Activated CD8-positive, alpha-beta T cell treated with anti-CD3 and anti-CD28 coated beads for 36 hours (primary cell): ENCODE measurements at regions not wholly inside any gene's neighbourhood (a gene's known extent, or its start where the extent isn't known, plus 50 kb on each side); places are given as distances from the start of the nearest gene placed in this dataset.
"Not testable (repeated sequence)": the region's sequence is repeated elsewhere in the genome, so short reads cannot be mapped to it uniquely, and the experiment has no call there.

ENCODE experiments used
- ATAC-seq: fragments of 200-7000 bp; cut with Tn5 transposase; one replicate; pipeline ENCODE4 v1.10.0; 2021; ENCODE audit warnings: mild to moderate bottlenecking, moderate library complexity
- CTCF ChIA-PET: fragments of 350-600 bp; sonication (Branson Sonifier 250); formaldehyde crosslinking; loops from one replicate; lab custom pipeline; 2021; ENCODE audit warnings: antibody characterized with exemption; lab: Charles Lee
- POLR2A ChIA-PET: fragments of 350-600 bp; sonication (Branson Sonifier 250); formaldehyde crosslinking; loops from one replicate; lab custom pipeline; 2021; ENCODE audit warnings: antibody characterized with exemption; lab: Charles Lee
- DNase-seq: peaks from one replicate; pipeline ENCODE4 v3.0.0-alpha.2; 2020
- H3K27ac Mint-ChIP-seq: one replicate; pipeline ENCODE4 v1.8.0; 2021; ENCODE audit warnings: mild to moderate bottlenecking, mixed read lengths
- H3K27me3 Mint-ChIP-seq: one replicate; pipeline ENCODE4 v1.8.0; 2021; ENCODE audit warnings: mixed read lengths
- H3K36me3 Mint-ChIP-seq: one replicate; pipeline ENCODE4 v1.8.0; 2021; ENCODE audit warnings: low read depth, mixed read lengths
- H3K4me1 Mint-ChIP-seq: one replicate; pipeline ENCODE4 v1.8.0; 2021; ENCODE audit warnings: low read depth, mixed read lengths
- H3K4me3 Mint-ChIP-seq: one replicate; pipeline ENCODE4 v1.8.0; 2021; ENCODE audit warnings: mild to moderate bottlenecking, moderate library complexity, mixed read lengths
- H3K9me3 Mint-ChIP-seq: one replicate; pipeline ENCODE4 v1.8.0; 2021; ENCODE audit warnings: mixed read lengths
- intact Hi-C: fragments of 100-400 bp; cut with micrococcal nuclease; formaldehyde crosslinking; loops from one replicate; pipeline ENCODE4 v1.10.0; 2022
- TF ChIP-seq, protein P1 (sequence below): fragments of 200-600 bp; IDR thresholded peaks from one replicate; pipeline ENCODE4 v1.8.0; 2022; ENCODE audit warnings: antibody characterized with exemption, mild to moderate bottlenecking

DNA sequence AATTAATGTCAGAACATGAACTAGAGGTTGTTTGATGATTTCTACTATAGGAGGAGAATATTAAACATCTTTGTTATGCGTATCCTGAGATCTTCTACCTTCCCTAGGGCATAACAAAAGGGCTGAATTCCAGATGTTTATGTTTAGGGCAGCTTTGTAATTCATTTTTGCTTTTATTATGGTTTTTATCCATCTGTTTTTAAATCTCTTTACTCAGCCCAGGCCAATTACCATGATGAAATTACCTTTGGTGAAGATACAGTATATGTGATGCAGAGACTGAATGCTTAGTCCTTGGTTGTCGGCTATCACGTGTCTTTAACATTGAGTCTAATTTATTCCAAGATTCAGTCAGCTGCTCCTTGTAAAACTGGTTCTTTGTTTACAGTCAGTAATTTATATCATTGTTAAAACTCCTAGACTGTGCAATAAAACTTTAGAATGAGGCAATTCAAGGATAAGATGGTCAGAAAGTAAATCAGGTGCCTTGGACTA is 176.9 kb downstream of the CTH start:
- Mint-ChIP-seq H3K9me3 (no peaks in the 10 kb centered on the region), H3K27me3 (peaks cover 2% of the 10 kb centered on the region), H3K4me3 (no peak overlapping the region), H3K27ac (no peak overlapping the region), H3K4me1 (no peaks in the 10 kb centered on the region), H3K36me3 (no peaks in the 10 kb centered on the region)
- CTCF ChIA-PET = interaction anchor here (1.4 kb wide), 1 partner anchor 86 kb away, joined by 3 read pairs; no protein-coding TSS in a partner anchor
- intact Hi-C loops = no loop called here
- DNase-seq = no peak
- no peak for ATAC-seq
- TF ChIP-seq, protein P1, sequence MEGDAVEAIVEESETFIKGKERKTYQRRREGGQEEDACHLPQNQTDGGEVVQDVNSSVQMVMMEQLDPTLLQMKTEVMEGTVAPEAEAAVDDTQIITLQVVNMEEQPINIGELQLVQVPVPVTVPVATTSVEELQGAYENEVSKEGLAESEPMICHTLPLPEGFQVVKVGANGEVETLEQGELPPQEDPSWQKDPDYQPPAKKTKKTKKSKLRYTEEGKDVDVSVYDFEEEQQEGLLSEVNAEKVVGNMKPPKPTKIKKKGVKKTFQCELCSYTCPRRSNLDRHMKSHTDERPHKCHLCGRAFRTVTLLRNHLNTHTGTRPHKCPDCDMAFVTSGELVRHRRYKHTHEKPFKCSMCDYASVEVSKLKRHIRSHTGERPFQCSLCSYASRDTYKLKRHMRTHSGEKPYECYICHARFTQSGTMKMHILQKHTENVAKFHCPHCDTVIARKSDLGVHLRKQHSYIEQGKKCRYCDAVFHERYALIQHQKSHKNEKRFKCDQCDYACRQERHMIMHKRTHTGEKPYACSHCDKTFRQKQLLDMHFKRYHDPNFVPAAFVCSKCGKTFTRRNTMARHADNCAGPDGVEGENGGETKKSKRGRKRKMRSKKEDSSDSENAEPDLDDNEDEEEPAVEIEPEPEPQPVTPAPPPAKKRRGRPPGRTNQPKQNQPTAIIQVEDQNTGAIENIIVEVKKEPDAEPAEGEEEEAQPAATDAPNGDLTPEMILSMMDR = no peak
- POLR2A ChIA-PET = no interaction called here

DNA sequence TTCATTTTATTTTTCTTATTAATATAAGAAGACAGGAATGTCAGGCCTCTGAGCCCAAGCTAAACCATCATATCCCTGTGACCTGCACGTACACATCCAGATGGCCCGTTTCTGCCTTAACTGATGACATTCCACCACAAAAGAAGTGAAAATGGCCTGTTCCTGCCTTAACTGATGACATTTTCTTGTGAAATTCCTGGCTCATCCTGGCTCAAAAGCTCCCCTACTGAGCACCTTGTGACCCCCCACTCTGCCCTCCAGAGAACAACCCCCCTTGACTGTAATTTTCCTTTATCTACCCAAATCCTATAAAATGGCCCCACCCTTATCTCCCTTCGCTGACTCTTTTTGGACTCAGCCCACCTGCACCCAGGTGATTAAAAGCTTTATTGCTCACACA is 182.5 kb downstream of the CTH start:
- H3K27me3 Mint-ChIP-seq, H3K4me3 Mint-ChIP-seq, intact Hi-C loops, H3K4me1 Mint-ChIP-seq, H3K9me3 Mint-ChIP-seq, ATAC-seq, DNase-seq, POLR2A ChIA-PET, CTCF ChIA-PET, H3K36me3 Mint-ChIP-seq, H3K27ac Mint-ChIP-seq: not testable (repeated sequence)

DNA sequence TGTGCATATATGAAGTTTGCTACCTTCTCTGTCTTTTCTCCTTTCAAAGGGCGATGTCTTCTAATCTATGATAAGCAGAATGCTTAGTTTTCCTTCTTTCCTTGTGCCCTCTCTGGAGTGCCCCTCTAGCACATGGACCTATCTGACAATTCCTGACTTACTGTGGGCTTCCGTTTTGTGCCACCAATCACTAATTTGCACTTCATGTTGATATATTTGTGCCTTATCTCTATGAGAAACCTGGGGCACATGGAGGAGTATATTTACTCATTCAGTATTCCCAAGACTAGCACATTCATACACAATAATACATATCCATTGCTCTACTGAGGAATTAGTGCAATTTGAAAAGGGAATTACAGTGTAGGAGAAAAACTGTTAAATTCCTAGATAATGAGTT is 197.7 kb downstream of the CTH start:
- intact Hi-C loops = no loop called here
- Mint-ChIP-seq H3K27ac (no peak overlapping the region), H3K36me3 (no peaks in the 10 kb centered on the region), H3K9me3 (no peaks in the 10 kb centered on the region), H3K4me1 (no peaks in the 10 kb centered on the region), H3K4me3 (no peak overlapping the region), H3K27me3 (peaks cover 6% of the 10 kb centered on the region)
- no peak for ATAC-seq
- TF ChIP-seq, protein P1 = no peak
- CTCF ChIA-PET = no interaction called here
- no peak for DNase-seq
- POLR2A ChIA-PET = no interaction called here

DNA sequence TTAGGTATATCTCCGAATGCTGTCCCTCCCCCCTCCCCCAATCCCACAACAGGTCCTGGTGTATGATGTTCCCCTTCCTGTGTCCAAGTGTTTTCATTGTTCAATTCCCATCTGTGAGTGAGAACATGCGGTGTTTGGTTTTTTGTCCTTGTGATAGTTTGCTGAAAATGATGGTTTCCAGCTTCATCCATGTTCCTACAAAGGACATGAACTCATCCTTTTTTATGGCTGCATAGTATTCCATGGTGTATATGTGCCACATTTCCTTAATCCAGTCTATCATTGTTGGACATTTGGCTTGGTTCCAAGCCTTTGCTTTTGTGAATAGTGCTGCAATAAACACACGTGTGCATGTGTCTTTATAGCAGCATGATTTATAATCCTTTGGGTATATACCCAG is 199.1 kb downstream of the CTH start:
- H3K4me1 Mint-ChIP-seq, POLR2A ChIA-PET, DNase-seq, H3K27ac Mint-ChIP-seq, H3K36me3 Mint-ChIP-seq, ATAC-seq, H3K27me3 Mint-ChIP-seq, H3K9me3 Mint-ChIP-seq, H3K4me3 Mint-ChIP-seq, intact Hi-C loops, CTCF ChIA-PET: not testable (repeated sequence)

DNA sequence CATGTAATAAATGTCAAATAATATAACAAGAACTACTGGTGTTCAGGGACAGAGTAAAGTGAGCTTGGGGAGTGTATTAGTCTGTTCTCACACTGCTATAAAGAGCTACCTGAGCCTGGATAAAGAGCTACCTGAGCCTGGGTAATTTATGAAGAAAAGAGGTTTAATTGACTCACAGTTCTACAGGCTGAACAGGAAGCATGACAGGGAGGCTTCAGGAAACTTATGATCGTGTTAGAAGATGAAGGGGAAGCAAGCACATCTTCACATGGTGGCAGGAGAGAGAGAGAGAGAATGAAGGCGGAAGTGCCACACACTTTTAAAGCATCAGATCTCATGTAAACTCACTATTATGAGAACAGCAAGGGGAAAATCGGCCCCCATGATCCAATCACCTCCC is 205.9 kb downstream of the CTH start:
- ATAC-seq (no peak), DNase-seq (no peak)
- Mint-ChIP-seq H3K27me3 (peaks cover 6% of the 10 kb centered on the region), H3K36me3 (no peaks in the 10 kb centered on the region), H3K4me1 (no peaks in the 10 kb centered on the region), H3K4me3 (no peak overlapping the region), H3K9me3 (peaks cover 7% of the 10 kb centered on the region), H3K27ac (no peak overlapping the region)
- CTCF ChIA-PET = no interaction called here
- POLR2A ChIA-PET = no interaction called here
- TF ChIP-seq, protein P1 = no peak
- intact Hi-C loops = no loop called here

DNA sequence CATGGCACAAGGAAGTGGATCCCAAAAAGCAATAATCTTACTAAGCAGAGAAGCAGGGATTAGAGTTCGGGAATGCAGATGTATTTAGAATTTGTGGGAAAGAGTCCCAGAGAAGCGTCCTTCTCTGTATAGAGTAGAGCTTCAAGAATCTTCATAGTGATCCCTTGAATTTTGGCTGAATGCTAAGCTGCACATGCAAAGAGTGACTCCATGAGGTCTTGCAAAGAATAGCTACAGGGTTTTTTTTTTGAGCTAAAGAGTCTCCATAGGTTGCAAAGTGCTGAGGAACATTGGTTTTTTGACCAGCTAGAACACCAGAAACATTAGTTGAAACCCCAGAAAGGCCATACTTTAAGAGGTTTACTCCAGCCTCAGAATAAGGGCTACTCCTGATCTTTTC is 206.7 kb downstream of the CTH start:
- no peak overlapping the region for H3K27ac Mint-ChIP-seq
- intact Hi-C loops = no loop called here
- H3K4me3 Mint-ChIP-seq = no peak overlapping the region
- peaks cover 7% of the 10 kb centered on the region for H3K9me3 Mint-ChIP-seq
- CTCF ChIA-PET = no interaction called here
- peaks cover 5% of the 10 kb centered on the region for H3K27me3 Mint-ChIP-seq
- no peak for DNase-seq
- H3K36me3 Mint-ChIP-seq = no peaks in the 10 kb centered on the region
- TF ChIP-seq, protein P1 = no peak
- no peak for ATAC-seq
- POLR2A ChIA-PET = no interaction called here
- no peaks in the 10 kb centered on the region for H3K4me1 Mint-ChIP-seq
